ENCODE measurements at regions not wholly inside any gene's neighbourhood (a gene's known extent, or its start where the extent isn't known, plus 50 kb on each side); places are given as distances from the start of the nearest gene placed in this dataset.

- H3K4me1 ChIP-seq (ENCODE audit: control insufficient read depth, insufficient read depth, low read length) = no peaks in the 10 kb centered on the region
- H3K4me3 ChIP-seq (ENCODE audit: low read depth, low read length) = no peak overlapping the region
- CTCF ChIA-PET = no interaction called here
- H3K9me3 ChIP-seq (ENCODE audit: control insufficient read depth, insufficient read depth, low read depth, low read length) = no peaks in the 10 kb centered on the region
- no peak for TF ChIP-seq ZNF157 (tag by site-specific recombination; IDR thresholded peaks at IDR 0.05)
- no peak for TF ChIP-seq ZNF140 (tag by site-specific recombination; IDR thresholded peaks at IDR 0.05)
- TF ChIP-seq KLF16 (tag by site-specific recombination; IDR thresholded peaks at IDR 0.05) = no peak
- no peak for TF ChIP-seq ZNF148 (tag by site-specific recombination; IDR thresholded peaks at IDR 0.05; ENCODE audit: borderline replicate concordance)
- TF ChIP-seq, protein P1, sequence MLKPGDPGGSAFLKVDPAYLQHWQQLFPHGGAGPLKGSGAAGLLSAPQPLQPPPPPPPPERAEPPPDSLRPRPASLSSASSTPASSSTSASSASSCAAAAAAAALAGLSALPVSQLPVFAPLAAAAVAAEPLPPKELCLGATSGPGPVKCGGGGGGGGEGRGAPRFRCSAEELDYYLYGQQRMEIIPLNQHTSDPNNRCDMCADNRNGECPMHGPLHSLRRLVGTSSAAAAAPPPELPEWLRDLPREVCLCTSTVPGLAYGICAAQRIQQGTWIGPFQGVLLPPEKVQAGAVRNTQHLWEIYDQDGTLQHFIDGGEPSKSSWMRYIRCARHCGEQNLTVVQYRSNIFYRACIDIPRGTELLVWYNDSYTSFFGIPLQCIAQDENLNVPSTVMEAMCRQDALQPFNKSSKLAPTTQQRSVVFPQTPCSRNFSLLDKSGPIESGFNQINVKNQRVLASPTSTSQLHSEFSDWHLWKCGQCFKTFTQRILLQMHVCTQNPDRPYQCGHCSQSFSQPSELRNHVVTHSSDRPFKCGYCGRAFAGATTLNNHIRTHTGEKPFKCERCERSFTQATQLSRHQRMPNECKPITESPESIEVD (tag by site-specific recombination; IDR thresholded peaks at IDR 0.05) = no peak
- TF ChIP-seq, protein P2, sequence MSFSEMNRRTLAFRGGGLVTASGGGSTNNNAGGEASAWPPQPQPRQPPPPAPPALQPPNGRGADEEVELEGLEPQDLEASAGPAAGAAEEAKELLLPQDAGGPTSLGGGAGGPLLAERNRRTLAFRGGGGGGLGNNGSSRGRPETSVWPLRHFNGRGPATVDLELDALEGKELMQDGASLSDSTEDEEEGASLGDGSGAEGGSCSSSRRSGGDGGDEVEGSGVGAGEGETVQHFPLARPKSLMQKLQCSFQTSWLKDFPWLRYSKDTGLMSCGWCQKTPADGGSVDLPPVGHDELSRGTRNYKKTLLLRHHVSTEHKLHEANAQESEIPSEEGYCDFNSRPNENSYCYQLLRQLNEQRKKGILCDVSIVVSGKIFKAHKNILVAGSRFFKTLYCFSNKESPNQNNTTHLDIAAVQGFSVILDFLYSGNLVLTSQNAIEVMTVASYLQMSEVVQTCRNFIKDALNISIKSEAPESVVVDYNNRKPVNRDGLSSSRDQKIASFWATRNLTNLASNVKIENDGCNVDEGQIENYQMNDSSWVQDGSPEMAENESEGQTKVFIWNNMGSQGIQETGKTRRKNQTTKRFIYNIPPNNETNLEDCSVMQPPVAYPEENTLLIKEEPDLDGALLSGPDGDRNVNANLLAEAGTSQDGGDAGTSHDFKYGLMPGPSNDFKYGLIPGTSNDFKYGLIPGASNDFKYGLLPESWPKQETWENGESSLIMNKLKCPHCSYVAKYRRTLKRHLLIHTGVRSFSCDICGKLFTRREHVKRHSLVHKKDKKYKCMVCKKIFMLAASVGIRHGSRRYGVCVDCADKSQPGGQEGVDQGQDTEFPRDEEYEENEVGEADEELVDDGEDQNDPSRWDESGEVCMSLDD (tag by site-specific recombination; IDR thresholded peaks at IDR 0.05) = no peak
- TF ChIP-seq ZNF302 (tag by site-specific recombination; IDR thresholded peaks at IDR 0.05; ENCODE audit: low read depth) = no peak
- no peak for TF ChIP-seq ZNF266 (tag by site-specific recombination; IDR thresholded peaks at IDR 0.05; ENCODE audit: low read depth)
- TF ChIP-seq SP2 (tag by site-specific recombination; IDR thresholded peaks at IDR 0.05) = no peak
- TF ChIP-seq ZNF555 (tag by site-specific recombination; conservative IDR thresholded peaks at IDR 0.05) = no peak
- no peak for TF ChIP-seq SETDB1 (IDR thresholded peaks at IDR 0.05; ENCODE audit: insufficient read length, low read length)
- TF ChIP-seq ZFP69B (tag by site-specific recombination; IDR thresholded peaks at IDR 0.05) = no peak
- no peak for TF ChIP-seq ZNF707 (tag by site-specific recombination; IDR thresholded peaks at IDR 0.05)
- TF ChIP-seq KLF17 (tag by site-specific recombination; IDR thresholded peaks at IDR 0.05) = no peak
- no peak for TF ChIP-seq ZIC2 (tag by site-specific recombination; IDR thresholded peaks at IDR 0.05)
- TF ChIP-seq ZNF280D (tag by site-specific recombination; IDR thresholded peaks at IDR 0.05) = no peak
- POLR2A ChIA-PET = no interaction called here
- no peaks in the 10 kb centered on the region for H3K36me3 ChIP-seq (ENCODE audit: control insufficient read depth in 2 of 2, insufficient read depth in 1 of 2, low read length in 2 of 2)
- H3K27ac ChIP-seq (ENCODE audit: extremely low read depth, low read depth, low read length) = no peak overlapping the region
These were observed 418.2 kb upstream of the SLC39A10 start for GRCh38 chr2:195238826-195239225.
